ENCODE measurements at regions not wholly inside any gene's neighbourhood (a gene's known extent, or its start where the extent isn't known, plus 50 kb on each side); places are given as distances from the start of the nearest gene placed in this dataset.

DNA sequence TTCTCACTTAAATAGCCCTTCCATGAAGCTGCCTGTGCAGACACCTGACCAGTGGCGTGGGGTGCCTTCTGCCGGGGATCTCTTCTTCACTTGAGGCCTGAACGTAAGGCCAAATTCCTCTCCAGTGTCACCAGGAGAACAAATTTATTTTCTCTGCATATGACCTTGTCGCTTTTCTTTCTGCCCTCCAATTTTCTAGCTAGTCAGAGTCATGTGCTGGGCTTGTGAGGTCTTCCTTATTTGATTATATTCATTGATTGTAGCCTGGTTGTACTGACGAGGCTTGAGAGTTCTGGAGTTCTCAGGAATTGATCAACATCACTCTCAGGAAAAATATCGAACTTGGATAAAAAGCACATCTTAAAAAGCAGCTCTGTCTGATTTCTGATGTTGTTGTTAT, 255.7 kb downstream of the BUB3 start:
- no peak overlapping the region for H3K4ac ChIP-seq (ENCODE audit: low read depth, low read length)
- no peak overlapping the region for H2AFZ ChIP-seq (ENCODE audit: low read length)
- H4K5ac ChIP-seq (ENCODE audit: insufficient read length, low read depth, low read length) = no peak overlapping the region
- H3K27me3 ChIP-seq (ENCODE audit: insufficient read depth, low read length) = no peaks in the 10 kb centered on the region
- no peaks in the 10 kb centered on the region for H3K79me1 ChIP-seq (ENCODE audit: insufficient read depth, low read depth, low read length, poor library complexity, severe bottlenecking)
- Mint-ChIP-seq H3K36me3 (ENCODE audit: insufficient read depth in 1 of 3, low read depth in 3 of 3) (peaks cover 3 to 15% (median 8%) of the 10 kb centered on the region in 3 experiments; a peak in 6 of 7 replicates), H3K9me3 (peaks cover 12 to 14% of the 10 kb centered on the region in 2 experiments; a peak in 4 of 5 replicates), H3K4me1 (peaks cover 0 to 10% of the 10 kb centered on the region in 2 experiments; a peak in 2 of 4 replicates), H3K27me3 (ENCODE audit: low read depth) (peaks cover 4% of the 10 kb centered on the region; the same call in 1 of the 2 replicates), H3K4me3 (no peak overlapping the region), H3K27ac (no peak overlapping the region)
- no peaks in the 10 kb centered on the region for H3K23me2 ChIP-seq (ENCODE audit: insufficient read length, low read depth, low read length, poor library complexity, severe bottlenecking)
- no peak overlapping the region for H4K8ac ChIP-seq (replicated peaks; ENCODE audit: insufficient read length, low read depth, low read length)
- H3K79me2 ChIP-seq (ENCODE audit: insufficient read depth, low read length) = no peaks in the 10 kb centered on the region
- no peak overlapping the region for H3K23ac ChIP-seq (ENCODE audit: insufficient read length, low read depth, low read length)
- no peak overlapping the region for H3K9ac ChIP-seq (ENCODE audit: extremely low read depth, insufficient read length, low read length)
- no peaks in the 10 kb centered on the region for H3K9me3 ChIP-seq (ENCODE audit: control insufficient read depth, low read depth, low read length)
- TF ChIP-seq, protein P1, sequence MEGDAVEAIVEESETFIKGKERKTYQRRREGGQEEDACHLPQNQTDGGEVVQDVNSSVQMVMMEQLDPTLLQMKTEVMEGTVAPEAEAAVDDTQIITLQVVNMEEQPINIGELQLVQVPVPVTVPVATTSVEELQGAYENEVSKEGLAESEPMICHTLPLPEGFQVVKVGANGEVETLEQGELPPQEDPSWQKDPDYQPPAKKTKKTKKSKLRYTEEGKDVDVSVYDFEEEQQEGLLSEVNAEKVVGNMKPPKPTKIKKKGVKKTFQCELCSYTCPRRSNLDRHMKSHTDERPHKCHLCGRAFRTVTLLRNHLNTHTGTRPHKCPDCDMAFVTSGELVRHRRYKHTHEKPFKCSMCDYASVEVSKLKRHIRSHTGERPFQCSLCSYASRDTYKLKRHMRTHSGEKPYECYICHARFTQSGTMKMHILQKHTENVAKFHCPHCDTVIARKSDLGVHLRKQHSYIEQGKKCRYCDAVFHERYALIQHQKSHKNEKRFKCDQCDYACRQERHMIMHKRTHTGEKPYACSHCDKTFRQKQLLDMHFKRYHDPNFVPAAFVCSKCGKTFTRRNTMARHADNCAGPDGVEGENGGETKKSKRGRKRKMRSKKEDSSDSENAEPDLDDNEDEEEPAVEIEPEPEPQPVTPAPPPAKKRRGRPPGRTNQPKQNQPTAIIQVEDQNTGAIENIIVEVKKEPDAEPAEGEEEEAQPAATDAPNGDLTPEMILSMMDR (conservative IDR thresholded peaks at IDR 0.05) = no peak
- H2AK5ac ChIP-seq (ENCODE audit: insufficient read length, low read length) = no peak overlapping the region
- H3K27ac ChIP-seq (ENCODE audit: insufficient read length, low read depth, low read length) = no peak overlapping the region
- no peak overlapping the region for H3K14ac ChIP-seq (ENCODE audit: insufficient read depth, low read length)
- no peak overlapping the region for H3K56ac ChIP-seq (ENCODE audit: insufficient read length, low read depth, low read length)
- DNase-seq = no peak
- no peak overlapping the region for H4K91ac ChIP-seq (ENCODE audit: insufficient read length, low read depth, low read length)
- no peak overlapping the region for H3K18ac ChIP-seq (ENCODE audit: insufficient read length, low read depth, low read length)
- H3K4me1 ChIP-seq (ENCODE audit: insufficient read depth, low read length) = no peaks in the 10 kb centered on the region
- no peaks in the 10 kb centered on the region for H4K20me1 ChIP-seq (ENCODE audit: control insufficient read depth, insufficient read depth, insufficient read length)
- no peak overlapping the region for H3K4me2 ChIP-seq (ENCODE audit: insufficient read depth, insufficient read length, low read length)
- no peak overlapping the region for H2BK120ac ChIP-seq (ENCODE audit: low read depth, low read length, poor library complexity, severe bottlenecking)
- no CpG with 5 or more reads among the region's 6 CpGs for WGBS (ENCODE audit: extremely low coverage, insufficient read length, low lambda C conversion rate)
- H3T11ph ChIP-seq (ENCODE audit: low read length) = no peak overlapping the region
- H2BK20ac ChIP-seq (ENCODE audit: low read depth, low read length, poor library complexity, severe bottlenecking) = no peak overlapping the region
- no peak overlapping the region for H2BK12ac ChIP-seq (ENCODE audit: insufficient read length, low read depth, low read length)
- H2BK15ac ChIP-seq (ENCODE audit: low read depth, low read length) = no peak overlapping the region
- no peak overlapping the region for H2BK5ac ChIP-seq (ENCODE audit: insufficient read length, low read length)

Data from H9 (cell line).